Cerebellar cortex (tissue), 1 donor: ENCODE measurements at regions not wholly inside any gene's neighbourhood (a gene's known extent, or its start where the extent isn't known, plus 50 kb on each side); places are given as distances from the start of the nearest gene placed in this dataset.

Experiments used
- DNase-seq: peaks from one replicate; pipeline ENCODE4 v3.0.0-alpha.2; 2015; ENCODE audit warnings: low spot score

GRCh38 chr7:109915670-109916069 is 1175.3 kb upstream of the LRRN3 start:
- DNase-seq, result no peak

- no peak for DNase-seq
These were observed 1164.2 kb upstream of the LRRN3 start for GRCh38 chr7:109926738-109927137.

- no peak for DNase-seq
These were observed 1160.9 kb upstream of the LRRN3 start for GRCh38 chr7:109930049-109930448.

GRCh38 chr7:109939207-109939606 is 1151.7 kb upstream of the LRRN3 start:
- no peak for DNase-seq

- DNase-seq, result no peak
These were observed 1145.0 kb upstream of the LRRN3 start for GRCh38 chr7:109945820-109946518.

- DNase-seq, result no peak
These were observed 1140.7 kb upstream of the LRRN3 start for GRCh38 chr7:109950256-109950655.

GRCh38 chr7:109950821-109951564 is 1139.9 kb upstream of the LRRN3 start:
- no peak for DNase-seq

- no peak for DNase-seq
These were observed 1139.4 kb upstream of the LRRN3 start for GRCh38 chr7:109951565-109951928.

GRCh38 chr7:109955986-109956385 is 1134.9 kb upstream of the LRRN3 start:
- DNase-seq, result no peak

GRCh38 chr7:109956916-109957315 is 1134.0 kb upstream of the LRRN3 start:
- DNase-seq, result no peak

GRCh38 chr7:109963741-109964140 is 1127.2 kb upstream of the LRRN3 start:
- no peak for DNase-seq

GRCh38 chr7:109964780-109965179 is 1126.1 kb upstream of the LRRN3 start:
- no peak for DNase-seq

GRCh38 chr7:109967406-109967805 is 1123.5 kb upstream of the LRRN3 start:
- no peak for DNase-seq

GRCh38 chr7:109983618-109984017 is 1107.3 kb upstream of the LRRN3 start:
- DNase-seq, result no peak

- no peak for DNase-seq
These were observed 1106.2 kb upstream of the LRRN3 start for GRCh38 chr7:109984729-109985128.

- DNase-seq, result no peak
These were observed 1104.2 kb upstream of the LRRN3 start for GRCh38 chr7:109986701-109987100.

- no peak for DNase-seq
These were observed 1094.5 kb upstream of the LRRN3 start for GRCh38 chr7:109996411-109996810.

- DNase-seq, result no peak
These were observed 1094.0 kb upstream of the LRRN3 start for GRCh38 chr7:109996927-109997326.

- DNase-seq, result no peak
These were observed 1093.1 kb upstream of the LRRN3 start for GRCh38 chr7:109997837-109998236.

- no peak for DNase-seq
These were observed 1089.5 kb upstream of the LRRN3 start for GRCh38 chr7:110001254-110001938.

- no peak for DNase-seq
These were observed 1087.1 kb upstream of the LRRN3 start for GRCh38 chr7:110003827-110004226.

GRCh38 chr7:110007320-110008063 is 1083.4 kb upstream of the LRRN3 start:
- no peak for DNase-seq
